ENCODE measurements at regions not wholly inside any gene's neighbourhood (a gene's known extent, or its start where the extent isn't known, plus 50 kb on each side); places are given as distances from the start of the nearest gene placed in this dataset.

DNA sequence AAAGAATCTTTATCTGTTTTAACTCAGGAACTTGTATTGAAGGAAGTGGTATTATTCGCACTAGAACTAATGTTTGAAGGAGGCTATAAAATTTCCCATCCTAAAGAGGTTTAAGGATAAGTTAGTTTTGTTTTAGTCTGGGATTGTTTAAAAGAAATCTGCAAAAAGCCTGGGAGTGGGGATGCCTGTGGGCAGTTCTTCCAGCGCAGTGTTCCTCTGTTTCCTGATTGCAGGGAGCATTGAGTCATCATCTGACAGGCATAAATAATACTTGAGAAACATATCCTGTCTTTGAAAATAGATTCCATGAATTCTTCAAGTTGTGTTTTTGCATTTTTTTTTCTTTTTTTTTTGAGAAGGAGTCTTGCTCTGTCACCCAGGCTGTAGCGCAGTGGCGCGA, 350.8 kb upstream of the PTBP2 start:
- DNase-seq (ENCODE audit: extremely low read depth in 1 of 11, low read depth in 9 of 11, low spot score in 4 of 11), result no peak

DNA sequence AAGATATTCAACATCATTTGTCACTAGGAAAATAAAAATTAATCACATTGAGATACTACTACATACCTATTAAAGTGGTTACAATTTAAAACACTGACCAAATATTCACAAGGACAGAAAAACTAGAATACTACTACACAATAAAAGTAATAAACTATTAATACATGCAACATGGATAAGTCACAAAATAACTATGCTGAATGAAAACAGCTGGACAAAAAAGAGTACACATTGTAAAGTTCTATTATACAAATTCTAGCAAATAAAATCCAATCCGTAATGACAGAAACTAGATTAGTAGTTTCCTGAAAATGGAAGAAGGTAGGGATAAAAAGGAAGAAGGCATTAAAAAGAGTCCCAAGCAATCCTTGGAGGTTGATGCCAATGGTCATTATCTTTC, 348.7 kb upstream of the PTBP2 start:
- DNase-seq (ENCODE audit: extremely low read depth in 1 of 11, low read depth in 9 of 11, low spot score in 4 of 11), result no peak

DNA sequence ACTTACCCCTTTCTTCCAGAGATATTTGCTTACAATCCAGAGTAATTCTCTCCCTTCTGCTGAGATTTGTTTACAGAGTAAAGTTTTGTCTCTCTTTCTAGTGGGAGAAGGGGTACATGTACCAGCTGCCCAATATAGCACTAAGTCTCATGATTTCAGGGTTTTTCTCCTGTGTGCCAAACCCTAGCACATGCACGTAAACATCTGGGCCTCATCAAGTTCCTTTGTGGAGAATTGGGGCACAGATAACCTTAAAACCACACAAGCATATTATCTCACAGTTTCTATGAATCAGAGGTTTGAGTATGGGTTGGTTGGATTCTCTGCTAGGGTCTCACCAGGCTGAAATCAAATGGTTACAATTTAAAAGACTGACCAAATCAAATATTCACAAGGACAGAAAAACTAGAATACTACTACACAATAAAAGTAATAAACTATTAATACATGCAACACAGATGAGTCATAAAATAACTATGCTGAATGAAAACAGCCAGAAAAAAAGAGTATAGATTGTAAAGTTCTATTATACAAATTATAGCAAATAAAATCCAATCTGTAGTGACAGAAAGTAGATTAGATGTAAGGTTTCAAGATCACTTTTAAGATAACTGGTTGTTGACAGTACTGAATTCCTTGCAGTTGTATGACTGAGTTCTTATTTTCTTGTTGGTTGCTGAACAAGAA, 347.4 kb upstream of the PTBP2 start:
- DNase-seq (ENCODE audit: extremely low read depth in 1 of 11, low read depth in 9 of 11, low spot score in 4 of 11), result no peak

DNA sequence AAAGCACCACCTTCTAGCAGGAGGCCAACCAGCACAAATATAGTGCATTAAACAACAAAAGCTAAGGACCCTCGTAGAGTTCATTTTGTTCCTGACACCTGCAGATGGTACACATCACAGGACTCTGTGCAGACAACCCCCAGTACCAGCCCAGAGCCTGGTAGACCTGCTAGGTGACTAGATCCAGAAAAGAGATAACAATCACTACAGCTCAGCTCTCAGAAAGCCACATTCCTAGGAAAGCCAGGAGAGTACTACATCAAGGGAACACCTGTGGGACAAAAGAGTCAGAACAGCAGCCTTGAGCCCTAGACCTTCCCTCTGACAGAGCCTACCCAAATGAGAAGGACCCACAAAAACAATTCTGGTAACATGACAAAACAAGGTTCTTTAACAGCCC, 344.7 kb upstream of the PTBP2 start:
- DNase-seq (ENCODE audit: extremely low read depth in 1 of 11, low read depth in 9 of 11, low spot score in 4 of 11), result no peak

DNA sequence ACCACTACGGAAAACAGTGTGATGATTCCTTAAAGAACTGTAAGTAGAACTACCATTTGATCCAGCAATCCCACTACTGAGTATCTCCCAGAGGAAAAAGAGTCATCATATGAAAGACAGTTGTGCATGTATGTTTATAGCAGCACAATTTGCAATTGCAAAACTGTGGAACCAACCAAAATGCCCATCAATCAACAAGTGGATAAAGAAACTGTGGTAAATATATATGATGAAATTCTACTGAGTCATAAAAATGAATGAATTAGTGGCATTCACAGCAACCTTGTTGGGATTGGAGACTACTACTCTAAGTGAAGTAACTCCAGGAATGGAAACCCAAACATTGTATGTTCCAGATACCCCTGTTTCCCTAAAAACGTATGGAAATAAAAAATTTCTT, 337.0 kb upstream of the PTBP2 start:
- DNase-seq (ENCODE audit: extremely low read depth in 1 of 11, low read depth in 9 of 11, low spot score in 4 of 11), result no peak

DNA sequence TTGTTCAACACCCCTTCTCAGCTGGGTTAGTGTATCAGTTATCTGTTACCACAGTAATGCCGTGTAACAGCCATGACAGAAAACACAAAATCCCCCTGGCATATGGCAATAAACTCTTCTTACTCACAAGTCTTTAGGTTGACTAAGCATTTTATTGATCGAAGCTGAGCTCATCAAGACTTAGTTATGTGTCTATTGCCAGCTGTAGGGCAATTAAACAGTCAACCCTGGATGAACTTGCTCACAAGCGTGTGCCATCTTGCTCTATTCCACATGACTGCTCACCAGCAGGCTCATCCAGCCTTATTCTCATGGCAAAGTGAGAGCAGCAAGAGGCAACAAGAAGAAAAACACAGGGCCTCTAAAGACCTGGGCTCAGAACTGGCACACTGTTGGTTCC, 333.8 kb upstream of the PTBP2 start:
- no peak for DNase-seq (ENCODE audit: extremely low read depth in 1 of 11, low read depth in 9 of 11, low spot score in 4 of 11)

DNA sequence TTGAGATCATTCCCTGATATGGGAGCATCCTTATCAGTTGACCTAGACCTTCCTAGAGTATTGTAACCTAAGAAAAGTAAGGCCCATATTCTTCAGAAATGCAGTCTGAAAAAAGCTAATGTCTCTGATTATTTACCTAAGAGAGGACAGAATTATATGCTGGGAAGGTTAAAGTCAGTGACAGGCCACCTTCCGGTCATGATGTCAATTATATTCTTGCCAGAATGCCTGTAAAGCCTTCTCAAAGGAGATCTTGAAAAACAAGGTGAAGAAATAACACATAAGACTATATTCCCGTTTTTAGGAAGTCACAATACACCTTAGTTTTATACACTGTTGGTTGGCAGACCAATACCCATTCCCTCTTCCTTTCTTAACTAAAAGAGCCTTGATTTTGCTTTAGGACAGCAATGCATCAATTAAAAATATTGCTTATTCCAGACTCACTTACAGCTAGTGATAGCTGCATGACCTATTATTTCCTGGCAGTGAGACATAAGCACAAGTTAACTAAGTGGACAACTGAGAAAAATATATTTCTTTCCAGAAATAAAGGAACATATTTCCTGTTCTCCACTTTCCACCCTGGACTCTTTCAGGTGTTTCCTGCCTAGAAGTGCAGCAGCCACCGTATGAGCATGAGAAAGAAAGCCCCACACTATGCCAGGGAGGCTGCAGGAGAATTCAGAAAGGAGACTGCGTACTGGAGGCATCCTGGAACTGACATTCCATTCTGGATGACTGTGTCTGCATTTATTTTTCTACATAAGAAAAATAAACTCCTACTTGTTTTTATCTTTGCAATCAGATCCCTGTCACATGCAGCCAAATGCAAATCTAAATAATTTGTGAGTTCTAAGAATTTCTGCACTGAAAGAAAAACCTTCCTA, 332.9 kb upstream of the PTBP2 start:
- DNase-seq (ENCODE audit: extremely low read depth in 1 of 11, low read depth in 9 of 11, low spot score in 4 of 11), result peak in 4 of 11 donors; percentile 3 to 28 (median 10)

DNA sequence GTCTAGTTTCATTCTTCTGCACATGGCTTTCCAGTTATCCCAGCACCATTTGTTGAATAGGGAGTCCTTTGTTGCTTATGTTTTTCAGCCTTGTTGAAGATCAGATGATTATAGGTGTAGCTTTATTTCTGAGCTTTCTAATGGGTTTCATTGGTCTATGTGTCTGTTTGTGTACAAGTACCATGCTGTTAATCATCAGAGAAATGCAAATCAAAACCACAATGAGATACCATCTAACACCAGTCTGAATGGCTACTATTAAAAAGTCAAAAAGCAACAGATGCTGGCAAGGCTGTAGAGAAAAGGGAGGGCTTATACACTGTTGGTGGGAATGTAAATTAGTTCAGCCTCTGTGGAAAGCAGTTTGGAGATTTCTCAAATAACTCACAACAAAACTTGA, 321.5 kb upstream of the PTBP2 start:
- no peak for DNase-seq (ENCODE audit: extremely low read depth in 1 of 11, low read depth in 9 of 11, low spot score in 4 of 11)

DNA sequence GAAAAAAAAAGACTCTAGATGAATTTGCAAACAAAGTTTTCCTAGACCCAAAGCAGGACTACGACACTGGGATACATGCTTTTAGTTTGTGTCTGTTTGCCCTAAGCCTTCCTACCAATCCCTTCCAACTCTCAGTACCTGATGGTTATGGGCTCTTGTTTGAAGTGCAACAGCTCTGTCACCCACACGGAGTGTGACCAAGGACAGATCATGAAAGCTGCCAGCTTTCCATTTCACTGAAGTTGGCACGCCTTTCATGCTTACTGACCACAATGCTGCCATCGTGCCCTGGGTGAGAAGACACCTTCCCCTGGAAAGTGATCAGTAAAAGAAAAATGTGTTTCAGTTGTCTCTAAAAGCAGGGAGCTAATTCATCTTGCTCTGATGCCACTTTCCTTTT, 312.5 kb upstream of the PTBP2 start:
- no peak for DNase-seq (ENCODE audit: extremely low read depth in 1 of 11, low read depth in 9 of 11, low spot score in 4 of 11)

DNA sequence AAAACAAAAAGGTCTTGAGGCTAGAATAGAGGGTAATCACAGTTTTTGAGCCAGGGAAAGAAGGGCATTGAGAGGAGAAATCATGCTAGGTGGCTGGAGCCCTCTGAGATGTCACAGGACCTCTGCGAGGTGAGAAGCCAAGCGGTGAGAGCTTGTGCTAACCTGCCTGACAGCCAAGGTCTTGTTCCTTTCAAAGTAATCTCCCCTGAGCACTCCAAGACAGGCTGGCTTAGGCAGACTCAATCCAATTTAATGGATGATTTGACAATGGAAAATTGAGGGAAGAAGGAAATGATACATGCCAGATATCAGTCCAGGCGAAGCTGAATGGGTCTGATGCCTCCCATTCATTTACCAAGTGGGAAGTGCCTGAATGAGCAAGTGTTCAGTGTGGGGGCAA, 311.9 kb upstream of the PTBP2 start:
- DNase-seq (ENCODE audit: extremely low read depth in 1 of 11, low read depth in 9 of 11, low spot score in 4 of 11), result no peak

DNA sequence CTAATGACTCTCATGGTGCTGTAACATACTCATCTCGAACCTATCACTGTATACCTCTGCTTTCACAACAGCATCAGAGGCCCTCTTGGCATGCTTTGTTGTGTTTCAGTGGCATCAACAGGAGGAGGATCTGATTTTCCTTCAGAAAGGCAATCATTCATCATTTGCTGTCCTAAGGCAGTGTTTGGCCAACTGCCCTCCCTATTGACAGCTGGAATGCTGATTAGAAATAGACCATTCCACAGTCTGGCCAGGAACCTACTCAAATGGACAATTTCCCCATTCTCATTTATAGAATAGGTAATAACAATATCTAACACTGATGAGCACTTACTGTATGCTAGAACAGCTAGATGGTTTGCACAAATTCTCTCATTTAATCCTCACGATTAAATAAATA, 310.6 kb upstream of the PTBP2 start:
- DNase-seq (ENCODE audit: extremely low read depth in 1 of 11, low read depth in 9 of 11, low spot score in 4 of 11), result no peak

DNA sequence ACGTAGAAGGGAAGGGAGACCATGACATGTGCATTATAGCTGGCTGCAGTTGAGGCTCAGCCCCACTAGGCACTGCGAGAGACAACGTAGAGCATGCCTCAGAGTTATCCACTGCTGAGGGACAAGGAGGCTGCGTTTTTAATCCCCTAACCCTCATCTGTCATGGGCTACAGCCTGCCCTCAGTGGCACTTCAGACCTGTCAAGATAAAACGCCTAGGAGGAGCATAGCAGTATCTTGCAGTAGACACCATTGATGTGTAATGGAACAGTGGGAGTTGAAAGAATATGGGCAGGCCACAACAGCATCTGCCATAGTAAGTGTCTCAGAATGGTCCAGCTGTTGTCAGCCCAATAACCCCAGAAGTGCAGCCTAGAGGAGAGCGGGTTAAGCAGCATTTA, 307.0 kb upstream of the PTBP2 start:
- DNase-seq (ENCODE audit: extremely low read depth in 1 of 11, low read depth in 9 of 11, low spot score in 4 of 11), result no peak

DNA sequence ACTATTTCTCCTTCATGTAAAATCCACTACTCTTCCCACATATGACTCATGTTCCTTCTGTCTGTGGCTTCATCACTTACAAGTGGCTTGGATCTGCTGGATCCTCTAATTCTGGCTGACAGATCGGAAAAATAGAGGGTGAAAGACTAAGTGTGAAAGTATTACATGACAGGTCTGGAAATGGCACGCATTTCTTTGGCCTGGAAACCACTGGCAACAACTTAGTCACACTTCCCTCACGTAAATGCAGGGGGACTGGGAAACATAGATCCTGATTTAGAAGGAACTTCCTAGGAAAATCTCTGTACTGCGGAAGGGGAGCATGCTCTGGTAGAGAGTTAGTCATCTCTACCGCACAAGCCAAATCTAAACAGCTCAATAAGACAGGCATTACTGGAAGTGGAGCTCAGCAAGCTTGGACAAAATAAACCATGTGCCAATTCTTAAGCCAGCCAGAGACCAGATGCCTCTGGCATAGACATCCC, 305.4 kb upstream of the PTBP2 start:
- DNase-seq (ENCODE audit: extremely low read depth in 1 of 11, low read depth in 9 of 11, low spot score in 4 of 11), result no peak

DNA sequence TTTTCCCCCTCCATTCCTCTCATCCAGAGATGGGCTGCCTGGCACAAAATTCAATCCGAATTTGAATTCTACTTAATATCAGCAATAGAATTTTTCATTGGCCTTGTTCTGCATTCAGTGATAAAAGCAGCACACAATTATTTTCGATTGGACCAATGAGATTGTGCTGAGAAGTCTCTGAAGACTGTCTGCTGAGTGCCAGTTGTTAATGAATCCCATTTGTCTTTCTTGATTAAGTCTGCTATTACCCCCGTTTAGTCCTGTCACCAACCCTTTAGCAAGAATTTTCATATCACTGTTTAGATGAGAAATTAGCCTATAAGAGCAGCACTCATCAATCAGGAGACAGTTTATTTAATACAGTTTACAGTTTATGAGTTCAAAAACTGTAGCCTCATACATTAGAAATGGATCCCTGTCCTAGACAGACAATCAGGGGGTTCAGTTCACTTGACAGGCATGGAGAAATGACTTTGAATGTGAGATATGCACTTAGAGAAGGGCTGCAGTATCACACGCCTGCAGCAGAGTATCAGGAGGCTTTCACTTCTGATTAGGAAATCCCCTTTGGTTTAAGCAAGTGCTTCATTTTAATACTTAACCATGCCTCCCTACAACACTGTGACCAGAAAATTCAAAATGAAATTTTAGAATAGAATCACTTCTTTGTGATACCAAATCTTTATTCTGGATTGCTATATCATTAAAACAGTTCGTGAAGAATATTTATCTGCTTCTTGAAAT, 304.7 kb upstream of the PTBP2 start:
- no peak for DNase-seq (ENCODE audit: extremely low read depth in 1 of 11, low read depth in 9 of 11, low spot score in 4 of 11)

DNA sequence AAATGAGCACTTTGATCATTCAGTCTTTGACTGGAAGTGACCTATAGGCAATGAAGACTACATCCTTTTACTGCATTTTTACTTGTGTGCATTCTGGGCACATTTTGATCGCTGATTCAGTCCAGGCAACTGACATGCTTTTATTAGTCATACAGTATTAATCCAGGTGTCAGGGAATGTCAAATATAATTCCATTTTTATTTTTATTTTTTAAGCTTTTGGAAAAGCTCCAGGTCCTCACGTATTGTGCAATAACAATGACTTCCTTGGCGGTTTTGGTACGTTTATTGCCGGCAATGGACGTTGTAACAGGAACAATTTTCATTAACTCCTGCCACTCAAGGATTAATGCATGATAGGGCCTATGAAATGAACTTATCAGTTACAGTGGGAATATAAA, 302.6 kb upstream of the PTBP2 start:
- DNase-seq (ENCODE audit: extremely low read depth in 1 of 11, low read depth in 9 of 11, low spot score in 4 of 11), result no peak

DNA sequence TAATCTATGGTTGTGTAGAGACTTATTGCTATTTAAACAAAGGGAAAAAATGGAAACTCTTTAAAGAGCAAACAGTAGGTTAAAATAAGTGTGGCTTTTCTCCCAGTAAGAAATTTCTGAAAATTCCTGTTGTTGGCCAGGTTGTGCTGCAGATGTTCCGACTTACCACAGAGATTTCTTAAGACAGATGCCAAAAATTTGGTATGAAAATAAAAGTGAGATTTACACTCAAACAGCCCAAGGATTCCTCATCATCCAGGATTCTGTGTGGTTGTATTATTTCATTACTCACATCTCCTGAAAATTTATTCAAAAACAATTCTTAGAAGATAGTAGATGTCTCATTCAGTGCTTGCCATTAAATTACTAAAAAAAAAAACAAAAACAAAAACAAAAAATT, 296.7 kb upstream of the PTBP2 start:
- no peak for DNase-seq (ENCODE audit: extremely low read depth in 1 of 11, low read depth in 9 of 11, low spot score in 4 of 11)

DNA sequence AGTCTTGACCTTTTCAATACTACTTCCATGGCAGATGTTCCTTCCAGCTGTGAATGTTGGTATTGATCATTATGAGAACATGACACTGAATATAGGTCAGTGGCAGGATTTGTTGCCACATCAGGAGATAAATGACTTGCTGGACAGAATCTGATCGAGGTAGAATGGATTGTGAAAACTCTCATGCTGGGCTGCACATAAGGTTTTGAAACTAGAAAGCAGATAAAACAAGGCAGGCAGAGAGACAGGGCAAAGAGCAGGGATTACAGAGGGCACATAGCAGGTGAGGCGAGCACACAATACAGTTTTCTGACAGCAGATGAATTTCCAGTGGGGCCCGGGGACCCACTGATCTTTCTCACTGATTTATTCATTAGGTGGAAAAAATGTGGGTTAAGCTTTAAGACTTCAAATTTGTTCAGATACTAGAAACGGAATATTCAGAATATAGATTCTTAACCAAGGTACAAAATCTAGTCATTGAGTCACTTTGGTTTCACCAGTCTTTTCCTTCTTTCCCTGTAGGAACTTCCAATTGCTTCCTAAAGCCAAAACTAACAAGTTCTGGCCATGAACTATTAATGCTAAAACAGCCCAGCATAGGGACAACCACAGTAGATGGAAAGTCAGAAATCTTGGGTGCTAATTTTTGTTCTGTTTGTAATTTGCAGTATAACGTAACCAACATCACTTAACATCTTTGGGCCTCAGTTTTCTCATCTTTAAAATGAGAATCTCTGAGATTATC, 296.0 kb upstream of the PTBP2 start:
- no peak for DNase-seq (ENCODE audit: extremely low read depth in 1 of 11, low read depth in 9 of 11, low spot score in 4 of 11)

DNA sequence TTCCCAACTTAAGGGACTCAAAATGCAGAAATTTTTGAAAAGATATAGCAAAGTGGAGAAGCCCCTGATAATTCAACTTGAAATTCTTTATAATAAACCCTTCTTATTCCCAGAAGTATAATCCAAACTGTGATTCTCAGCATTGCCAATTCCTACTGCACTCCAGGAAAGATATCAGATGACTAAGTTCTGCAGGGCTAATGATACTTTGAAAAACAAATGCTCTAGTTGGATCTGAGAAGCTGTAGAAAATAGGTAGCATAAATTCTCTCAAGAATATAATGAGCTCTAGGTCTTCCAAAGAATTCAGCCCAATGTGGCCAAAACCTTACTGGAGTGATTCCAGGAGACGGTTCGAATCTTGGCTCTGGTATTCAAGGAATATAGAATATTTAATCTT, 294.0 kb upstream of the PTBP2 start:
- no peak for DNase-seq (ENCODE audit: extremely low read depth in 1 of 11, low read depth in 9 of 11, low spot score in 4 of 11)

DNA sequence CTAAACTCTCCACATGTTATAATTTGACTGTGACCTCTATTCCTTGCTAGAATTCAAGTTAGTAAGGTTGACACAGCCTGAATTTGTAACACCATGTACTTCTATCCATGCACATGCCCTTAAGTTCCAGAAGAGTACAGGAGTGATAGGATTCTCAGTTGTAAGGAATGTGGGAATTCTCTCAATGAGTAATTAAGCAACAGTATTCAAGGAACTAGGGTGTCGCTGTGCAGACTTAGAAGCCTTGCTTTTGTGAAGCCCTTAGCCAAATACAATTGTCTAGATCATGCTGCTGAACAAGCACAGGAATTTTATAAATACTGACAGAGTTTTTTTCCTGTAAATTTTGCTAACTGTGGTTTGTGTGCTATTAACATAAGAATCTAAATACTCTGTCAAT, 276.3 kb upstream of the PTBP2 start:
- no peak for DNase-seq (ENCODE audit: extremely low read depth in 1 of 11, low read depth in 9 of 11, low spot score in 4 of 11)

Data from renal cortex interstitium (tissue), 11 donors.